Suprapubic skin (tissue), 4 donors: ENCODE measurements at regions not wholly inside any gene's neighbourhood (a gene's known extent, or its start where the extent isn't known, plus 50 kb on each side); places are given as distances from the start of the nearest gene placed in this dataset.

Experiments used
- DNase-seq, 2 donors: peaks; one replicate each; pipeline ENCODE4 v3.0.0-alpha.2; 2019; ENCODE audit warnings: low spot score in 2 of 2
- H3K27ac ChIP-seq: fragments of 200-600 bp; sonication (generic); one replicate; pipeline ENCODE4 v1.5.1; 2019
- H3K27me3 ChIP-seq: fragments of 200-600 bp; sonication (generic); one replicate; pipeline ENCODE4 v1.5.1; 2019
- H3K36me3 ChIP-seq: fragments of 200-600 bp; sonication (generic); one replicate; pipeline ENCODE4 v1.5.1; 2019
- H3K4me1 ChIP-seq: fragments of 200-600 bp; sonication (generic); one replicate; pipeline ENCODE4 v1.5.1; 2019
- H3K4me3 ChIP-seq: fragments of 200-600 bp; sonication (generic); one replicate; pipeline ENCODE4 v1.5.1; 2019; ENCODE audit warnings: mild to moderate bottlenecking
- H3K9me3 ChIP-seq: fragments of 200-600 bp; sonication (generic); one replicate; pipeline ENCODE4 v1.5.1; 2019
- EP300 ChIP-seq: sonication (generic); formaldehyde crosslinking; IDR thresholded peaks from one replicate; pipeline ENCODE4 v1.6.1; 2017; ENCODE audit warnings: antibody characterized with exemption
- POLR2A ChIP-seq, 2 donors: fragments of 450-650 bp; IDR thresholded peaks; one replicate each; pipeline ENCODE4 v1.6.1; 2017; ENCODE audit warnings: antibody characterized with exemption in 2 of 2, mild to moderate bottlenecking in 2 of 2, moderate library complexity in 2 of 2
- POLR2AphosphoS5 ChIP-seq, 3 donors: sonication (generic); formaldehyde crosslinking; IDR thresholded peaks; one replicate each; pipeline ENCODE4 v1.6.1; 2017; ENCODE audit warnings: antibody characterized with exemption in 3 of 3
- WGBS: methylation state at CpG from one replicate; pipeline ENCODE4 v1.1.5; 2018; 5-methylcytosine and 5-hydroxymethylcytosine counted together
- TF ChIP-seq, protein P1 (sequence below), 2 donors: fragments of 200-600 bp in 1 of 2; fragments of 450-650 bp in 1 of 2; sonication (generic) in 1 of 2; IDR thresholded peaks; one replicate each; pipeline ENCODE4 v1.5.1; 2016 to 2019; ENCODE audit warnings: antibody characterized with exemption in 2 of 2, mild to moderate bottlenecking in 1 of 2, moderate library complexity in 1 of 2

DNA sequence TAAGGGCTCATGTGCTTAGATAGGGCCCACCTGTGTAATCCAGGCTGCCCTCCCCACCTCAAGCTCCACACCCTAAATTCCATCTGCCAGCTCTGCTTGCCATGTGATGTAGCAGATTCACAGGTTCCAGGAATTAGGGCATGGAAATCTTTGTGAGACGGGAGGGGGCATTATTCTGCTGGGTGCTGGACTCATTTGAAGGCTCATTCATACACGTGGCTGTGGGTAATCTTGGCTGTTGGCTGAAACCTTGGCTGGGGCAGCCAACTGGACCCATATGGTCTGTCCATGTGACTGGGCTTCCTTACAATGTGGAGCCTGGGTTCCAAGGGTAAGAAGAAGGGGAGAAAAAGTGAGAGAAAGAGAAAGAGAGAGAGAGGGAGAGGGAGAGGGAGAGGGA lies 115.1 kb downstream of the CYLD start:
- no peak for TF ChIP-seq POLR2A (IDR thresholded peaks at IDR 0.05)
- TF ChIP-seq, protein P1, sequence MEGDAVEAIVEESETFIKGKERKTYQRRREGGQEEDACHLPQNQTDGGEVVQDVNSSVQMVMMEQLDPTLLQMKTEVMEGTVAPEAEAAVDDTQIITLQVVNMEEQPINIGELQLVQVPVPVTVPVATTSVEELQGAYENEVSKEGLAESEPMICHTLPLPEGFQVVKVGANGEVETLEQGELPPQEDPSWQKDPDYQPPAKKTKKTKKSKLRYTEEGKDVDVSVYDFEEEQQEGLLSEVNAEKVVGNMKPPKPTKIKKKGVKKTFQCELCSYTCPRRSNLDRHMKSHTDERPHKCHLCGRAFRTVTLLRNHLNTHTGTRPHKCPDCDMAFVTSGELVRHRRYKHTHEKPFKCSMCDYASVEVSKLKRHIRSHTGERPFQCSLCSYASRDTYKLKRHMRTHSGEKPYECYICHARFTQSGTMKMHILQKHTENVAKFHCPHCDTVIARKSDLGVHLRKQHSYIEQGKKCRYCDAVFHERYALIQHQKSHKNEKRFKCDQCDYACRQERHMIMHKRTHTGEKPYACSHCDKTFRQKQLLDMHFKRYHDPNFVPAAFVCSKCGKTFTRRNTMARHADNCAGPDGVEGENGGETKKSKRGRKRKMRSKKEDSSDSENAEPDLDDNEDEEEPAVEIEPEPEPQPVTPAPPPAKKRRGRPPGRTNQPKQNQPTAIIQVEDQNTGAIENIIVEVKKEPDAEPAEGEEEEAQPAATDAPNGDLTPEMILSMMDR (IDR thresholded peaks at IDR 0.05): no peak
- no peak for TF ChIP-seq POLR2AphosphoS5 (IDR thresholded peaks at IDR 0.05)
- TF ChIP-seq EP300: no peak
- H3K27ac ChIP-seq: no peak overlapping the region
- H3K27me3 ChIP-seq: peaks cover 3% of the 10 kb centered on the region
- H3K9me3 ChIP-seq: no peaks in the 10 kb centered on the region
- no peaks in the 10 kb centered on the region for H3K4me1 ChIP-seq
- no peaks in the 10 kb centered on the region for H3K36me3 ChIP-seq
- WGBS: 58% methylated on average over 2 of the region's 2 CpGs
- H3K4me3 ChIP-seq: no peak overlapping the region
- no peak for DNase-seq

DNA sequence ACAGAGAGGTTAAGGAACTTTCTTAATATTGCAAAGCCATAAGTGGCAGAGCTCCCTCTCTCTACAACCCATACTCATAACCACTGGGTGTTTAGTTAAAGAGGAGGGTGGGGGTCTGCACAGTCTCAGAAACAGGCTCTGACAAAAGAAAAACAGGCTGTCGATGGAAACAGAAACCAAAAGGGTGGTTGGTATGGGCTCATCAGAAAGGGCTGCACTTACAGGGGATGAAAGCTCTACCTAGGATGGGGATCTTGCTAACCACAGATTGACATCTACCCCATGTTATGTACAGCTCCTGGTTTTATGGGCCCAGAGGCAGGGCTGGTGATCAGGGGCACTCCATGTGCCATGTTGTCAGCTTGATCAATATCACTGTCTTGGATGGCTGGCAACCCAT lies 111.4 kb downstream of the CYLD start:
- H3K4me1 ChIP-seq: no peaks in the 10 kb centered on the region
- no peaks in the 10 kb centered on the region for H3K9me3 ChIP-seq
- no peak for DNase-seq
- H3K27ac ChIP-seq: no peak overlapping the region
- peaks cover 3% of the 10 kb centered on the region for H3K27me3 ChIP-seq
- H3K36me3 ChIP-seq: no peaks in the 10 kb centered on the region
- TF ChIP-seq EP300 (no peak), POLR2AphosphoS5 (IDR thresholded peaks at IDR 0.05) (no peak), POLR2A (IDR thresholded peaks at IDR 0.05) (no peak)
- TF ChIP-seq, protein P1 (IDR thresholded peaks at IDR 0.05): no peak
- H3K4me3 ChIP-seq: no peak overlapping the region
- 92% methylated on average over 1 of the region's 1 CpG for WGBS
